Choroid plexus epithelial cell (primary cell): ENCODE measurements at regions not wholly inside any gene's neighbourhood (a gene's known extent, or its start where the extent isn't known, plus 50 kb on each side); places are given as distances from the start of the nearest gene placed in this dataset.

Source experiments
- DNase-seq: peaks from one replicate; pipeline ENCODE4 v3.0.0-alpha.2; 2010; ENCODE audit warnings: low read depth
- H3K4me3 ChIP-seq: 2 replicates; pipeline ENCODE4 v1.5.1; 2011; ENCODE audit warnings: low read depth, mild to moderate bottlenecking, control low read depth, low read length, moderate library complexity
- TF ChIP-seq, protein P1 (sequence below): conservative IDR thresholded peaks from 2 replicates; pipeline ENCODE4 v1.5.1; 2011; ENCODE audit warnings: low read depth, mild to moderate bottlenecking, control low read depth, inconsistent platforms, low read length, moderate library complexity

DNA sequence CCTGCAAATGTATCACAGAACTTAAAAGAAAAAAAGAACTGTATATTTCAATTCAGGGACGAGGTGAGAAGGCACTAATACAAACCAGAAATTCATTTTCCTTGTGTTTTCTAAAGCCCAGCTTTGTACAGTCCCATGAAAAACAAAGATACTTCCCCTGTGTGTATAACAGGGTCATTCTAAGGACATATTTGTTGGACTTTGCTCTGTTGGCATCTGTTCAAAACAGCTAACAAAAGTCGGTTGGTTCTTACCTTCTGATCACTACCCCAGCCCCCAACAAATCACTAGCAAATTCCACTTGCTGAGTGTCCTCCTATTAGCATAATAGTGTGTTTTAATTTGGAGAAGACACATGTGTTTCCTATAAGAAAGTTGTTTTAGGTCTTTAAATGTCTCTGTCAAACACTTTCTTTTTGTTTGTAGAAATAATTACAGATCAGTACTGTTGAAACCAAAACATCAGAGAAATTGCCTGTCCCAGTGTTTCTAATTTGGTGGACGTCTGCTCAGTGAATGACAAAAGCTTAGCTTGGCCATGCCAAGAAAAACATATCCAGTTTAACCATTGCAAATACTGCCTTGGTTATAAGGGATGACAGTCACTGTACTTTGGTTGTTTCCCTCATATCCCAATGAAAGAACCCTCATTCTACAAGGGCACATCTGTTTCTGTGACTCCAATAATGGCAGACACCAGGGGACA lies 480.5 kb downstream of the EBF1 start:
- H3K4me3 ChIP-seq: no peak overlapping the region
- TF ChIP-seq, protein P1, sequence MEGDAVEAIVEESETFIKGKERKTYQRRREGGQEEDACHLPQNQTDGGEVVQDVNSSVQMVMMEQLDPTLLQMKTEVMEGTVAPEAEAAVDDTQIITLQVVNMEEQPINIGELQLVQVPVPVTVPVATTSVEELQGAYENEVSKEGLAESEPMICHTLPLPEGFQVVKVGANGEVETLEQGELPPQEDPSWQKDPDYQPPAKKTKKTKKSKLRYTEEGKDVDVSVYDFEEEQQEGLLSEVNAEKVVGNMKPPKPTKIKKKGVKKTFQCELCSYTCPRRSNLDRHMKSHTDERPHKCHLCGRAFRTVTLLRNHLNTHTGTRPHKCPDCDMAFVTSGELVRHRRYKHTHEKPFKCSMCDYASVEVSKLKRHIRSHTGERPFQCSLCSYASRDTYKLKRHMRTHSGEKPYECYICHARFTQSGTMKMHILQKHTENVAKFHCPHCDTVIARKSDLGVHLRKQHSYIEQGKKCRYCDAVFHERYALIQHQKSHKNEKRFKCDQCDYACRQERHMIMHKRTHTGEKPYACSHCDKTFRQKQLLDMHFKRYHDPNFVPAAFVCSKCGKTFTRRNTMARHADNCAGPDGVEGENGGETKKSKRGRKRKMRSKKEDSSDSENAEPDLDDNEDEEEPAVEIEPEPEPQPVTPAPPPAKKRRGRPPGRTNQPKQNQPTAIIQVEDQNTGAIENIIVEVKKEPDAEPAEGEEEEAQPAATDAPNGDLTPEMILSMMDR: no peak
- no peak for DNase-seq

DNA sequence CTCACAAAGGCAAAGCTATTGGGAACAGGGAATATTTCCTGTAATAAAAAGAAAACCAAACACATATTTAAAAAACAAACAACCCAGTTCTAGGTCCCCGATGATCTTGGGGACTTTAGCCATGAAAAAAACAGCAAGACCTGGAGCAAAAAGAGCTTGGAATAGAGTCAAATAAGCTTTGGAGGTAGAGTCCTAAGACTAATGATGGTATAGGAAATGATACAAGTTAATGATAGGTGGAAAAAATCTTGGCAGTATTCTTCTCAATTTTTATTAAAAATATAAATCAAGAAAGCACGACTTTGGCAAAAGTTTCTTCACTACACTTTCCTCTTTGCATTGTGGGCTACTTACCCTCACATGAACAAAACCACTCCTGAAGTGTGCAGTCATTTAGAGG lies 481.5 kb downstream of the EBF1 start:
- TF ChIP-seq, protein P1: no peak
- DNase-seq: no peak
- H3K4me3 ChIP-seq: no peak overlapping the region

DNA sequence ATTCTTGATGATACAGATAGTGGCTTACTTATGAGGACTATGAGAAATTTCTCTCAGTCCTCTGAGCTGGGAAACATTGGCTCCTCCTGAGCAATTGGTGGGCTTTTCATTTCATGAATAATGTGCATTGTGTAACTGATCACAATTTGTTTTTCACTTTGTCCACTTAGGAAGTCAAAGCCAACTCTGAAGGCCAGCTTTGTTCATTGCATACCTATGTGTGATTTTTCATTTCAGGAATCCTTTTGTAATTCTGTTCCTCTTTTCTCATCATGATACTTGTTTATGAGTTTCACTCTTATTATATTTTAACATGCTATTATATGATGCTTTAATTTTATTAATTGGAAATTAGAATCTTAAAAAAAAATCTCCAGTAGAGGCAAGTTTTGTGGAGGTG lies 483.0 kb downstream of the EBF1 start:
- TF ChIP-seq, protein P1: no peak
- H3K4me3 ChIP-seq: no peak overlapping the region
- DNase-seq: no peak

DNA sequence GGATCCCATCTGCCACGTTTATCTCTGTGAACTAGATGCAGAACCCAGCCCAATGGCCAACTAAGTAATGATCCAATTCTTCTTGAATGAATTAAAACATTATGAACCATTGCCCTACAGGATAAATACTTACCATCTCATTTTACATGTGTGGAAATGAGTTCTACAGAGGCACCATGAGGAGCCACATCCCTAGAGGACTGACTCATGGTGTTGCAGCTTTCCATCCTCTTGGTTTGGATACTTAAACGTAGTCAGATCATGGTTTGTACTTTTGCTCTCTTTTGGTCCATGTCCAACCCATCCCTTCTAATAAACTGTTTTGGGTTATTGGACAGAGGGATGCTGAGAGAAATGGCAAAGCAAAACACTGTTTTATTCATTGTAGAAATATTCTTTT lies 484.8 kb downstream of the EBF1 start:
- no peak overlapping the region for H3K4me3 ChIP-seq
- TF ChIP-seq, protein P1: no peak
- DNase-seq: peak; percentile 44

GRCh38 chr5:158611581-158611980 lies 488.1 kb downstream of the EBF1 start:
- H3K4me3 ChIP-seq: no peak overlapping the region
- DNase-seq: peak; percentile 19
- TF ChIP-seq, protein P1: no peak

DNA sequence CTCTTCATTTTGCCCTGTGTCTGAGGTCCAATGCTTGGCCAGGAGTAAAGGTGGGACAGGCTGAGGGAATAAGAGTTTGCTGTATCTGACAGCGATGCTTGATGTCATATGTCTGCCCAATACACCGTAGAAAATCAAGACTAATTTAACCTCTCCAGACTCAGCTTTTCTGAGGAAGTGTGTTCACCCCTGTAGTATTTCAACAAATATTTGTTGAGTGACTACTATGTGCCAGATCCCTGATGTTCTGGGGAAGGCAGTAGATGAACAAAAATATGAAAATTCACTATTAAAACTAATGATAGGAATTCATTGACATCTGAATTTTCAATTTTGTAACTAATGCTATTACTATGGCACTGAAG lies 489.7 kb downstream of the EBF1 start:
- TF ChIP-seq, protein P1: no peak
- DNase-seq: no peak
- no peak overlapping the region for H3K4me3 ChIP-seq

- peak; percentile 18 for DNase-seq
- TF ChIP-seq, protein P1: no peak
- no peak overlapping the region for H3K4me3 ChIP-seq
Observed at GRCh38 chr5:158609333-158610050, 490.2 kb downstream of the EBF1 start.
